ENCODE measurements at regions not wholly inside any gene's neighbourhood (a gene's known extent, or its start where the extent isn't known, plus 50 kb on each side); places are given as distances from the start of the nearest gene placed in this dataset.

GRCh38 chr6:25010902-25011625, 75.3 kb upstream of the RIPOR2 start:
- no peak for DNase-seq (ENCODE audit: low read depth in 2 of 3, low spot score in 1 of 3)

- no peak for DNase-seq (ENCODE audit: low read depth in 2 of 3, low spot score in 1 of 3)
Observed at GRCh38 chr6:25012657-25013056, 76.9 kb upstream of the RIPOR2 start.

- DNase-seq (ENCODE audit: low read depth in 2 of 3, low spot score in 1 of 3), result no peak
Observed at GRCh38 chr6:25013246-25013645, 77.5 kb upstream of the RIPOR2 start.

GRCh38 chr6:25014369-25014768, 78.6 kb upstream of the RIPOR2 start:
- DNase-seq (ENCODE audit: low read depth in 2 of 3, low spot score in 1 of 3), result no peak

GRCh38 chr6:25014791-25015560, 79.2 kb upstream of the RIPOR2 start:
- DNase-seq (ENCODE audit: low read depth in 2 of 3, low spot score in 1 of 3), result no peak

- no peak for DNase-seq (ENCODE audit: low read depth in 2 of 3, low spot score in 1 of 3)
Observed at GRCh38 chr6:25016014-25016720, 80.4 kb upstream of the RIPOR2 start.

- DNase-seq (ENCODE audit: low read depth in 2 of 3, low spot score in 1 of 3), result no peak
Observed at GRCh38 chr6:25017486-25017885, 81.7 kb upstream of the RIPOR2 start.

GRCh38 chr6:25017932-25018567, 82.3 kb upstream of the RIPOR2 start:
- peak; percentile 63 to 77 (median 68) for DNase-seq (ENCODE audit: low read depth in 2 of 3, low spot score in 1 of 3)

- no peak for DNase-seq (ENCODE audit: low read depth in 2 of 3, low spot score in 1 of 3)
Observed at GRCh38 chr6:25018568-25018954, 82.8 kb upstream of the RIPOR2 start.

GRCh38 chr6:25022140-25022553, 86.4 kb upstream of the RIPOR2 start:
- DNase-seq (ENCODE audit: low read depth in 2 of 3, low spot score in 1 of 3), result no peak

- no peak for DNase-seq (ENCODE audit: low read depth in 2 of 3, low spot score in 1 of 3)
Observed at GRCh38 chr6:25023781-25024180, 88.0 kb upstream of the RIPOR2 start.

GRCh38 chr6:25024821-25025220, 89.1 kb upstream of the RIPOR2 start:
- no peak for DNase-seq (ENCODE audit: low read depth in 2 of 3, low spot score in 1 of 3)

- no peak for DNase-seq (ENCODE audit: low read depth in 2 of 3, low spot score in 1 of 3)
Observed at GRCh38 chr6:25025248-25025918, 89.6 kb upstream of the RIPOR2 start.

- no peak for DNase-seq (ENCODE audit: low read depth in 2 of 3, low spot score in 1 of 3)
Observed at GRCh38 chr6:25025919-25026301, 90.2 kb upstream of the RIPOR2 start.

GRCh38 chr6:25026723-25027122, 91.0 kb upstream of the RIPOR2 start:
- no peak for DNase-seq (ENCODE audit: low read depth in 2 of 3, low spot score in 1 of 3)

GRCh38 chr6:25027221-25027916, 91.6 kb upstream of the RIPOR2 start:
- DNase-seq (ENCODE audit: low read depth in 2 of 3, low spot score in 1 of 3), result peak; percentile 69 to 73 (median 71)

GRCh38 chr6:25028328-25028727, 92.6 kb upstream of the RIPOR2 start:
- DNase-seq (ENCODE audit: low read depth in 2 of 3, low spot score in 1 of 3), result no peak

GRCh38 chr6:25032934-25033333, 97.2 kb upstream of the RIPOR2 start:
- DNase-seq (ENCODE audit: low read depth in 2 of 3, low spot score in 1 of 3), result no peak

- DNase-seq (ENCODE audit: low read depth in 2 of 3, low spot score in 1 of 3), result no peak
Observed at GRCh38 chr6:25034431-25034921, 98.7 kb upstream of the RIPOR2 start.

- no peak for DNase-seq (ENCODE audit: low read depth in 2 of 3, low spot score in 1 of 3)
Observed at GRCh38 chr6:25035174-25035511, 99.4 kb upstream of the RIPOR2 start.

Data from stimulated activated CD4-positive, alpha-beta T cell treated with anti-CD3 and anti-CD28 coated beads, Interleukin-12 subunit alpha, Interleukin-12 subunit beta, amount 100 ng/mL, for 48 hours (primary cell).